Rectal smooth muscle tissue (tissue), 1 donor: ENCODE measurements at regions not wholly inside any gene's neighbourhood (a gene's known extent, or its start where the extent isn't known, plus 50 kb on each side); places are given as distances from the start of the nearest gene placed in this dataset.

Experiments used
- H3K27ac ChIP-seq: one replicate; pipeline ENCODE4 v1.7.0; 2013; ENCODE audit warnings: low read depth, low read length, inconsistent platforms
- H3K27me3 ChIP-seq: one replicate; pipeline ENCODE4 v1.7.0; 2013; ENCODE audit warnings: low read length; ENCODE audit not compliant: control insufficient read depth, insufficient read depth
- H3K36me3 ChIP-seq: one replicate; pipeline ENCODE4 v1.7.0; 2013; ENCODE audit warnings: low read length; ENCODE audit not compliant: control insufficient read depth, insufficient read depth
- H3K4me1 ChIP-seq: one replicate; pipeline ENCODE4 v1.7.0; 2013; ENCODE audit warnings: low read length; ENCODE audit not compliant: control insufficient read depth, insufficient read depth
- H3K4me3 ChIP-seq: one replicate; pipeline ENCODE4 v1.7.0; 2013; ENCODE audit warnings: low read length
- H3K9ac ChIP-seq: one replicate; pipeline ENCODE4 v1.7.0; 2013; ENCODE audit warnings: low read length

GRCh38 chr4:119733431-119733830 is 104.8 kb upstream of the PDE5A start:
- H3K9ac ChIP-seq = no peak overlapping the region
- H3K27me3 ChIP-seq = no peaks in the 10 kb centered on the region
- peaks cover 17% of the 10 kb centered on the region for H3K4me1 ChIP-seq
- no peaks in the 10 kb centered on the region for H3K36me3 ChIP-seq
- no peak overlapping the region for H3K27ac ChIP-seq
- no peak overlapping the region for H3K4me3 ChIP-seq

GRCh38 chr4:119731778-119732177 is 103.2 kb upstream of the PDE5A start:
- no peak overlapping the region for H3K4me3 ChIP-seq
- H3K4me1 ChIP-seq = peaks cover 17% of the 10 kb centered on the region
- no peak overlapping the region for H3K9ac ChIP-seq
- no peak overlapping the region for H3K27ac ChIP-seq
- H3K27me3 ChIP-seq = no peaks in the 10 kb centered on the region
- no peaks in the 10 kb centered on the region for H3K36me3 ChIP-seq

- Histone ChIP-seq H3K4me1 (peaks cover 20% of the 10 kb centered on the region), H3K4me3 (no peak overlapping the region), H3K27me3 (no peaks in the 10 kb centered on the region), H3K36me3 (no peaks in the 10 kb centered on the region), H3K9ac (no peak overlapping the region), H3K27ac (no peak overlapping the region)
Observed at GRCh38 chr4:119731146-119731742, 102.6 kb upstream of the PDE5A start.

GRCh38 chr4:119730671-119730950 is 102.0 kb upstream of the PDE5A start:
- Histone ChIP-seq H3K4me1 (peaks cover 24% of the 10 kb centered on the region), H3K9ac (no peak overlapping the region), H3K36me3 (no peaks in the 10 kb centered on the region), H3K27ac (no peak overlapping the region), H3K4me3 (no peak overlapping the region), H3K27me3 (no peaks in the 10 kb centered on the region)

GRCh38 chr4:119729835-119730670 is 101.4 kb upstream of the PDE5A start:
- H3K36me3 ChIP-seq = no peaks in the 10 kb centered on the region
- no peaks in the 10 kb centered on the region for H3K27me3 ChIP-seq
- H3K4me3 ChIP-seq = no peak overlapping the region
- H3K9ac ChIP-seq = no peak overlapping the region
- no peak overlapping the region for H3K27ac ChIP-seq
- H3K4me1 ChIP-seq = peaks cover 19% of the 10 kb centered on the region

- Histone ChIP-seq H3K4me1 (peaks cover 17% of the 10 kb centered on the region), H3K27ac (no peak overlapping the region), H3K9ac (no peak overlapping the region), H3K27me3 (no peaks in the 10 kb centered on the region), H3K4me3 (no peak overlapping the region), H3K36me3 (no peaks in the 10 kb centered on the region)
Observed at GRCh38 chr4:119728692-119729593, 100.3 kb upstream of the PDE5A start.

GRCh38 chr4:119728185-119728584 is 99.6 kb upstream of the PDE5A start:
- no peak overlapping the region for H3K4me3 ChIP-seq
- H3K4me1 ChIP-seq = peaks cover 17% of the 10 kb centered on the region
- no peaks in the 10 kb centered on the region for H3K27me3 ChIP-seq
- H3K27ac ChIP-seq = no peak overlapping the region
- no peaks in the 10 kb centered on the region for H3K36me3 ChIP-seq
- no peak overlapping the region for H3K9ac ChIP-seq

GRCh38 chr4:119726505-119726904 is 97.9 kb upstream of the PDE5A start:
- Histone ChIP-seq H3K4me1 (peaks cover 17% of the 10 kb centered on the region), H3K9ac (no peak overlapping the region)

GRCh38 chr4:119725688-119726330 is 97.2 kb upstream of the PDE5A start:
- no peaks in the 10 kb centered on the region for H3K27me3 ChIP-seq
- no peak overlapping the region for H3K9ac ChIP-seq
- H3K27ac ChIP-seq = peak overlapping the region; percentile 21
- no peaks in the 10 kb centered on the region for H3K36me3 ChIP-seq
- peaks cover 17% of the 10 kb centered on the region for H3K4me1 ChIP-seq
- H3K4me3 ChIP-seq = no peak overlapping the region

More at GRCh38 chr4:119726505-119726904, 97.9 kb upstream of the PDE5A start:
- H3K36me3 ChIP-seq = no peaks in the 10 kb centered on the region
- H3K4me3 ChIP-seq = no peak overlapping the region
- H3K27ac ChIP-seq = peak overlapping the region; percentile 21
- no peaks in the 10 kb centered on the region for H3K27me3 ChIP-seq

- Histone ChIP-seq H3K36me3 (no peaks in the 10 kb centered on the region), H3K9ac (no peak overlapping the region), H3K4me3 (no peak overlapping the region), H3K27me3 (no peaks in the 10 kb centered on the region), H3K27ac (no peak overlapping the region), H3K4me1 (peaks cover 10% of the 10 kb centered on the region)
Observed at GRCh38 chr4:119725011-119725410, 96.4 kb upstream of the PDE5A start.

- no peak overlapping the region for H3K9ac ChIP-seq
- no peaks in the 10 kb centered on the region for H3K27me3 ChIP-seq
- H3K4me3 ChIP-seq = no peak overlapping the region
- H3K36me3 ChIP-seq = no peaks in the 10 kb centered on the region
- H3K4me1 ChIP-seq = peaks cover 10% of the 10 kb centered on the region
- H3K27ac ChIP-seq = no peak overlapping the region
Observed at GRCh38 chr4:119722670-119723069, 94.1 kb upstream of the PDE5A start.

GRCh38 chr4:119721878-119722277 is 93.3 kb upstream of the PDE5A start:
- Histone ChIP-seq H3K27ac (no peak overlapping the region), H3K27me3 (no peaks in the 10 kb centered on the region), H3K4me3 (no peak overlapping the region), H3K36me3 (no peaks in the 10 kb centered on the region), H3K9ac (no peak overlapping the region), H3K4me1 (peaks cover 10% of the 10 kb centered on the region)
